HepG2 (cell line): ENCODE measurements at regions not wholly inside any gene's neighbourhood (a gene's known extent, or its start where the extent isn't known, plus 50 kb on each side); places are given as distances from the start of the nearest gene placed in this dataset.

Experiments used
- ATAC-seq: fragments of 200-7000 bp; cut with Tn5 transposase; 3 replicates; pipeline ENCODE4 v1.9.1; 2020; ENCODE audit warnings: mild to moderate bottlenecking, moderate library complexity
- BruUV-seq: library from RNA; stranded (reverse); fragments of 400-500 nt; replicated peaks from 2 replicates; lab custom pipeline; 2021; lab: Mats Ljungman, UMichigan
- CTCF ChIA-PET: fragments of 300-600 bp; formaldehyde crosslinking; extraction: SDS; loops from one replicate; lab custom pipeline; 2021; ENCODE audit warnings: low total read pairs, inconsistent platforms, low intra/inter-chr PET ratio; lab: Yijun Ruan, JAX
- POLR2A ChIA-PET: fragments of 350-600 bp; sonication (Branson Sonifier 250); formaldehyde crosslinking; loops from one replicate; lab custom pipeline; 2020; ENCODE audit warnings: antibody characterized with exemption, inconsistent platforms; lab: Yijun Ruan, JAX
- DNase-seq: peaks from one replicate; pipeline ENCODE4 v3.0.0-alpha.2; 2015; ENCODE audit warnings: low spot score
- FAIRE-seq: peaks from 3 replicates; lab custom pipeline; 2011; peaks lifted over from hg19 to GRCh38; lab: Jason Lieb, UNC
- H2AFZ ChIP-seq: one replicate; pipeline ENCODE4 v1.6.1; 2011; ENCODE audit warnings: low read length, inconsistent platforms
- H3K27ac ChIP-seq: fragments of 300-600 bp; 3 replicates; pipeline ENCODE4 v1.8.0; 2011; ENCODE audit warnings: mixed run types, mild to moderate bottlenecking, mixed read lengths, low read length, inconsistent platforms; ENCODE audit not compliant: insufficient read depth; ENCODE audit errors: extremely low read length
- H3K27me3 ChIP-seq, 2 experiments: fragments of 200-600 bp in 1 of 2; 2 replicates in 1 of 2; 3 replicates in 1 of 2; pipeline versions ENCODE4 v1.6.0 to v1.8.0; 2011; ENCODE audit warnings: low read length in 2 of 2, mild to moderate bottlenecking in 2 of 2, moderate library complexity in 2 of 2, inconsistent platforms in 1 of 2; ENCODE audit not compliant: insufficient read depth in 2 of 2, control insufficient read depth in 1 of 2
- H3K36me3 ChIP-seq, 2 experiments: fragments of 200-600 bp in 1 of 2; replicated peaks in 1 of 2; 2 replicates in 1 of 2; 3 replicates in 1 of 2; pipeline versions ENCODE4 v1.5.1 to v1.8.0; 2011; ENCODE audit warnings: low read length in 2 of 2, inconsistent platforms in 1 of 2; ENCODE audit not compliant: insufficient read depth in 2 of 2, control insufficient read depth in 1 of 2
- H3K4me1 ChIP-seq: 2 replicates; pipeline ENCODE4 v1.5.1; 2012; ENCODE audit warnings: low read length, inconsistent platforms; ENCODE audit not compliant: insufficient read depth
- H3K4me2 ChIP-seq: 2 replicates; pipeline ENCODE4 v1.6.0; 2011; ENCODE audit warnings: low read depth, low read length, inconsistent platforms
- H3K4me3 ChIP-seq, 3 experiments: fragments of 200-600 bp in 1 of 3; sonication (generic), shearing (Covaris generic) in 1 of 3; replicated peaks in 1 of 3; 2 replicates each; pipeline ENCODE4 v1.5.1; 2011 to 2016; ENCODE audit warnings: low read length in 3 of 3, inconsistent platforms in 2 of 3, low read depth in 2 of 3, mild to moderate bottlenecking in 2 of 3, control low read depth in 1 of 3, mixed read lengths in 1 of 3; ENCODE audit not compliant: insufficient read depth in 1 of 3
- H3K79me2 ChIP-seq: one replicate; pipeline ENCODE4 v1.6.1; 2011; ENCODE audit warnings: low read length, inconsistent platforms; ENCODE audit not compliant: insufficient read depth
- H3K9ac ChIP-seq: 2 replicates; pipeline ENCODE4 v1.6.0; 2011; ENCODE audit warnings: mild to moderate bottlenecking, low read depth, low read length, inconsistent platforms; ENCODE audit not compliant: insufficient read depth
- H3K9me3 ChIP-seq: 2 replicates; pipeline ENCODE4 v1.5.1; 2012; ENCODE audit warnings: mild to moderate bottlenecking, low read length
- H4K20me1 ChIP-seq: 2 replicates; pipeline ENCODE4 v1.6.0; 2011; ENCODE audit warnings: inconsistent platforms, mild to moderate bottlenecking, low read length, moderate library complexity; ENCODE audit not compliant: insufficient read depth
- ADNP ChIP-seq: sonication (generic); formaldehyde crosslinking; IDR thresholded peaks from 2 replicates; pipeline ENCODE4 v1.4.0; 2020; ENCODE audit warnings: missing genetic modification reagents
- AGO1 ChIP-seq: fragments of 200-400 bp; formaldehyde crosslinking; IDR thresholded peaks from 2 replicates; pipeline ENCODE4 v1.6.1; 2017; ENCODE audit warnings: mild to moderate bottlenecking, low read depth, low read length, moderate library complexity; ENCODE audit not compliant: poor library complexity, severe bottlenecking
- CEBPG ChIP-seq: IDR thresholded peaks from 2 replicates; pipeline ENCODE4 v1.6.1; 2016
- ELF1 ChIP-seq: sonication (generic); formaldehyde crosslinking; IDR thresholded peaks from 2 replicates; pipeline ENCODE4 v1.4.0; 2020; ENCODE audit warnings: missing genetic modification reagents
- EZH2 ChIP-seq: conservative IDR thresholded peaks from 2 replicates; pipeline ENCODE4 v1.6.1; 2012; ENCODE audit warnings: mild to moderate bottlenecking, low read depth, low read length, moderate library complexity
- HNF4A ChIP-seq: sonication (generic); formaldehyde crosslinking; IDR thresholded peaks from 2 replicates; pipeline ENCODE4 v1.4.0; 2020; ENCODE audit warnings: missing genetic modification reagents
- SETDB1 ChIP-seq: sonication (generic); formaldehyde crosslinking; IDR thresholded peaks from 2 replicates; pipeline ENCODE4 v1.5.1; 2020; ENCODE audit warnings: missing genetic modification reagents, mild to moderate bottlenecking, borderline replicate concordance
- ZBTB38 ChIP-seq: sonication (generic); formaldehyde crosslinking; IDR thresholded peaks from 2 replicates; pipeline ENCODE4 v1.5.1; 2020; ENCODE audit warnings: mild to moderate bottlenecking, missing genetic modification reagents
- ZNF138 ChIP-seq: sonication (generic); formaldehyde crosslinking; IDR thresholded peaks from 2 replicates; pipeline ENCODE4 v1.5.0; 2020; ENCODE audit warnings: mild to moderate bottlenecking, low read depth, missing genetic modification reagents
- ZNF510 ChIP-seq: sonication (generic); formaldehyde crosslinking; IDR thresholded peaks from 2 replicates; pipeline ENCODE4 v1.4.0; 2020; ENCODE audit warnings: low read depth, mild to moderate bottlenecking, missing genetic modification reagents
- ZNF567 ChIP-seq: sonication (generic); formaldehyde crosslinking; IDR thresholded peaks from 2 replicates; pipeline ENCODE4 v1.8.1; 2023; ENCODE audit warnings: mild to moderate bottlenecking, missing genetic modification reagents, borderline replicate concordance
- ZNF841 ChIP-seq: sonication (generic); formaldehyde crosslinking; IDR thresholded peaks from 2 replicates; pipeline ENCODE4 v1.8.1; 2023; ENCODE audit warnings: missing genetic modification reagents, borderline replicate concordance
- WGBS: methylation state at CpG from one replicate; pipeline ENCODE4 v1.1.6; 2017; ENCODE audit warnings: low lambda C conversion rate; 5-methylcytosine and 5-hydroxymethylcytosine counted together
- in situ Hi-C: cut with HindIII; loops from 2 replicates; pipeline ENCODE4 v1.10.0; 2017; ENCODE audit warnings: low pct_unique_long_range_greater_than_20kb; ENCODE audit not compliant: extremely low pct_ligation_motif_present
- intact Hi-C: fragments of 100-400 bp; cut with micrococcal nuclease; formaldehyde crosslinking; loops from one replicate; pipeline ENCODE4 v1.10.0; 2022; ENCODE audit not compliant: unreplicated experiment
- TF ChIP-seq, protein P1 (sequence below): sonication (generic); formaldehyde crosslinking; IDR thresholded peaks from 2 replicates; pipeline ENCODE4 v1.4.0; 2020; ENCODE audit warnings: missing genetic modification reagents
- TF ChIP-seq, protein P2 (sequence below): sonication (generic); formaldehyde crosslinking; IDR thresholded peaks from 2 replicates; pipeline ENCODE4 v1.4.0; 2020; ENCODE audit warnings: missing genetic modification reagents
- TF ChIP-seq, protein P3 (sequence below): sonication (generic); formaldehyde crosslinking; IDR thresholded peaks from 2 replicates; pipeline ENCODE4 v1.8.0; 2022; ENCODE audit warnings: mild to moderate bottlenecking, missing genetic modification reagents, moderate library complexity
- TF ChIP-seq, protein P4 (sequence below): sonication (generic); formaldehyde crosslinking; IDR thresholded peaks from 2 replicates; pipeline ENCODE4 v1.4.0; 2020; ENCODE audit warnings: mild to moderate bottlenecking, missing genetic modification reagents

DNA sequence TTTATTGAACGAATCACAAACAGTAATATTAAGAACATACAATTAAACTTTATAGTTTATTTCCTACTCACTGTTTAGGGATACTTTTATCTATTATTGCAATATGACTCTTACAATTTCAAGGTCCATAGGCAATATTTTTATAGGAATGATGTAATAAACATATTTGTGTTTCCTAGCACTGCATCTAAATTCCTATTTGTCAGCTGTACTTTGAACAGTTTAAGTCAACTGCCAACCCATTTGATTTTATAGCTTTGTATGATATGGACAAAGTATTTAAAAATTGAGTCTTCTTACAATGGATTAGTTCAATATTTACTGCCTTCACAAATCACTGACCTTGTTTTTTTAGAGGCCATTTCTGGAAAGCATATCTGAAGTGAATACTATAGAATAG, 199.3 kb downstream of the PCDH7 start:
- Histone ChIP-seq H3K9ac (no peak overlapping the region), H3K4me3 (no peak overlapping the region), H3K4me1 (no peaks in the 10 kb centered on the region), H3K27ac (no peak overlapping the region), H3K9me3 (no peaks in the 10 kb centered on the region), H3K79me2 (no peaks in the 10 kb centered on the region), H4K20me1 (no peaks in the 10 kb centered on the region), H3K36me3 (no peaks in the 10 kb centered on the region)
- CTCF ChIA-PET = no interaction called here
- in situ Hi-C loops = no loop called here
- ATAC-seq (no peak), FAIRE-seq (no peak), DNase-seq (no peak)
- WGBS = 0% methylated on average over 1 of the region's 1 CpG
- POLR2A ChIA-PET = no interaction called here
- BruUV-seq = no TSS peak
- TF ChIP-seq ZNF138 (CRISPR knock-in tag) = no peak
- TF ChIP-seq ZNF841 (CRISPR knock-in tag) = no peak
- TF ChIP-seq ADNP (CRISPR knock-in tag) = no peak
- no peak for TF ChIP-seq SETDB1 (CRISPR knock-in tag)
- TF ChIP-seq, protein P1, sequence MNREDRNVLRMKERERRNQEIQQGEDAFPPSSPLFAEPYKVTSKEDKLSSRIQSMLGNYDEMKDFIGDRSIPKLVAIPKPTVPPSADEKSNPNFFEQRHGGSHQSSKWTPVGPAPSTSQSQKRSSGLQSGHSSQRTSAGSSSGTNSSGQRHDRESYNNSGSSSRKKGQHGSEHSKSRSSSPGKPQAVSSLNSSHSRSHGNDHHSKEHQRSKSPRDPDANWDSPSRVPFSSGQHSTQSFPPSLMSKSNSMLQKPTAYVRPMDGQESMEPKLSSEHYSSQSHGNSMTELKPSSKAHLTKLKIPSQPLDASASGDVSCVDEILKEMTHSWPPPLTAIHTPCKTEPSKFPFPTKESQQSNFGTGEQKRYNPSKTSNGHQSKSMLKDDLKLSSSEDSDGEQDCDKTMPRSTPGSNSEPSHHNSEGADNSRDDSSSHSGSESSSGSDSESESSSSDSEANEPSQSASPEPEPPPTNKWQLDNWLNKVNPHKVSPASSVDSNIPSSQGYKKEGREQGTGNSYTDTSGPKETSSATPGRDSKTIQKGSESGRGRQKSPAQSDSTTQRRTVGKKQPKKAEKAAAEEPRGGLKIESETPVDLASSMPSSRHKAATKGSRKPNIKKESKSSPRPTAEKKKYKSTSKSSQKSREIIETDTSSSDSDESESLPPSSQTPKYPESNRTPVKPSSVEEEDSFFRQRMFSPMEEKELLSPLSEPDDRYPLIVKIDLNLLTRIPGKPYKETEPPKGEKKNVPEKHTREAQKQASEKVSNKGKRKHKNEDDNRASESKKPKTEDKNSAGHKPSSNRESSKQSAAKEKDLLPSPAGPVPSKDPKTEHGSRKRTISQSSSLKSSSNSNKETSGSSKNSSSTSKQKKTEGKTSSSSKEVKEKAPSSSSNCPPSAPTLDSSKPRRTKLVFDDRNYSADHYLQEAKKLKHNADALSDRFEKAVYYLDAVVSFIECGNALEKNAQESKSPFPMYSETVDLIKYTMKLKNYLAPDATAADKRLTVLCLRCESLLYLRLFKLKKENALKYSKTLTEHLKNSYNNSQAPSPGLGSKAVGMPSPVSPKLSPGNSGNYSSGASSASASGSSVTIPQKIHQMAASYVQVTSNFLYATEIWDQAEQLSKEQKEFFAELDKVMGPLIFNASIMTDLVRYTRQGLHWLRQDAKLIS (CRISPR knock-in tag) = no peak
- no peak for TF ChIP-seq ELF1
- TF ChIP-seq AGO1 = no peak
- no peak for TF ChIP-seq ZNF510
- TF ChIP-seq HNF4A (CRISPR knock-in tag) = no peak
- no peak for TF ChIP-seq EZH2
- no peak for TF ChIP-seq CEBPG (CRISPR knock-in tag)
- TF ChIP-seq ZBTB38 (CRISPR knock-in tag) = no peak
- TF ChIP-seq, protein P2, sequence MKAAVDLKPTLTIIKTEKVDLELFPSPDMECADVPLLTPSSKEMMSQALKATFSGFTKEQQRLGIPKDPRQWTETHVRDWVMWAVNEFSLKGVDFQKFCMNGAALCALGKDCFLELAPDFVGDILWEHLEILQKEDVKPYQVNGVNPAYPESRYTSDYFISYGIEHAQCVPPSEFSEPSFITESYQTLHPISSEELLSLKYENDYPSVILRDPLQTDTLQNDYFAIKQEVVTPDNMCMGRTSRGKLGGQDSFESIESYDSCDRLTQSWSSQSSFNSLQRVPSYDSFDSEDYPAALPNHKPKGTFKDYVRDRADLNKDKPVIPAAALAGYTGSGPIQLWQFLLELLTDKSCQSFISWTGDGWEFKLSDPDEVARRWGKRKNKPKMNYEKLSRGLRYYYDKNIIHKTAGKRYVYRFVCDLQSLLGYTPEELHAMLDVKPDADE (CRISPR knock-in tag) = no peak
- no peak for TF ChIP-seq ZNF567 (CRISPR knock-in tag)
- TF ChIP-seq, protein P3, sequence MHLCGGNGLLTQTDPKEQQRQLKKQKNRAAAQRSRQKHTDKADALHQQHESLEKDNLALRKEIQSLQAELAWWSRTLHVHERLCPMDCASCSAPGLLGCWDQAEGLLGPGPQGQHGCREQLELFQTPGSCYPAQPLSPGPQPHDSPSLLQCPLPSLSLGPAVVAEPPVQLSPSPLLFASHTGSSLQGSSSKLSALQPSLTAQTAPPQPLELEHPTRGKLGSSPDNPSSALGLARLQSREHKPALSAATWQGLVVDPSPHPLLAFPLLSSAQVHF (CRISPR knock-in tag) = no peak
- TF ChIP-seq, protein P4, sequence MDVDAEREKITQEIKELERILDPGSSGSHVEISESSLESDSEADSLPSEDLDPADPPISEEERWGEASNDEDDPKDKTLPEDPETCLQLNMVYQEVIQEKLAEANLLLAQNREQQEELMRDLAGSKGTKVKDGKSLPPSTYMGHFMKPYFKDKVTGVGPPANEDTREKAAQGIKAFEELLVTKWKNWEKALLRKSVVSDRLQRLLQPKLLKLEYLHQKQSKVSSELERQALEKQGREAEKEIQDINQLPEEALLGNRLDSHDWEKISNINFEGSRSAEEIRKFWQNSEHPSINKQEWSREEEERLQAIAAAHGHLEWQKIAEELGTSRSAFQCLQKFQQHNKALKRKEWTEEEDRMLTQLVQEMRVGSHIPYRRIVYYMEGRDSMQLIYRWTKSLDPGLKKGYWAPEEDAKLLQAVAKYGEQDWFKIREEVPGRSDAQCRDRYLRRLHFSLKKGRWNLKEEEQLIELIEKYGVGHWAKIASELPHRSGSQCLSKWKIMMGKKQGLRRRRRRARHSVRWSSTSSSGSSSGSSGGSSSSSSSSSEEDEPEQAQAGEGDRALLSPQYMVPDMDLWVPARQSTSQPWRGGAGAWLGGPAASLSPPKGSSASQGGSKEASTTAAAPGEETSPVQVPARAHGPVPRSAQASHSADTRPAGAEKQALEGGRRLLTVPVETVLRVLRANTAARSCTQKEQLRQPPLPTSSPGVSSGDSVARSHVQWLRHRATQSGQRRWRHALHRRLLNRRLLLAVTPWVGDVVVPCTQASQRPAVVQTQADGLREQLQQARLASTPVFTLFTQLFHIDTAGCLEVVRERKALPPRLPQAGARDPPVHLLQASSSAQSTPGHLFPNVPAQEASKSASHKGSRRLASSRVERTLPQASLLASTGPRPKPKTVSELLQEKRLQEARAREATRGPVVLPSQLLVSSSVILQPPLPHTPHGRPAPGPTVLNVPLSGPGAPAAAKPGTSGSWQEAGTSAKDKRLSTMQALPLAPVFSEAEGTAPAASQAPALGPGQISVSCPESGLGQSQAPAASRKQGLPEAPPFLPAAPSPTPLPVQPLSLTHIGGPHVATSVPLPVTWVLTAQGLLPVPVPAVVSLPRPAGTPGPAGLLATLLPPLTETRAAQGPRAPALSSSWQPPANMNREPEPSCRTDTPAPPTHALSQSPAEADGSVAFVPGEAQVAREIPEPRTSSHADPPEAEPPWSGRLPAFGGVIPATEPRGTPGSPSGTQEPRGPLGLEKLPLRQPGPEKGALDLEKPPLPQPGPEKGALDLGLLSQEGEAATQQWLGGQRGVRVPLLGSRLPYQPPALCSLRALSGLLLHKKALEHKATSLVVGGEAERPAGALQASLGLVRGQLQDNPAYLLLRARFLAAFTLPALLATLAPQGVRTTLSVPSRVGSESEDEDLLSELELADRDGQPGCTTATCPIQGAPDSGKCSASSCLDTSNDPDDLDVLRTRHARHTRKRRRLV = no peak
- TF ChIP-seq, all 625 proteins: peak for 0
- H3K4me2 ChIP-seq = no peak overlapping the region
- no peak overlapping the region for H2AFZ ChIP-seq
- no peaks in the 10 kb centered on the region for H3K27me3 ChIP-seq
- intact Hi-C loops = no loop called here
